Liver (tissue), 8 donors: ENCODE measurements at regions not wholly inside any gene's neighbourhood (a gene's known extent, or its start where the extent isn't known, plus 50 kb on each side); places are given as distances from the start of the nearest gene placed in this dataset.

ENCODE experiments used
- DNase-seq: peaks from one replicate; pipeline ENCODE4 v3.0.0-alpha.2; 2017; ENCODE audit warnings: low spot score
- H3K27ac ChIP-seq, 2 donors: one replicate each; pipeline ENCODE4 v1.7.0; 2013; ENCODE audit warnings: inconsistent platforms in 2 of 2, low read length in 2 of 2, control low read depth in 1 of 2, low read depth in 1 of 2, mild to moderate bottlenecking in 1 of 2
- H3K27me3 ChIP-seq, 4 donors: one replicate each; pipeline versions ENCODE4 v1.6.1 to v1.7.0; 2013; ENCODE audit warnings: low read length in 3 of 4, inconsistent platforms in 1 of 4, mild to moderate bottlenecking in 1 of 4, moderate library complexity in 1 of 4; ENCODE audit not compliant: control insufficient read depth in 4 of 4, insufficient read depth in 4 of 4
- H3K36me3 ChIP-seq, 4 donors: one replicate each; pipeline versions ENCODE4 v1.6.1 to v1.7.0; 2013; ENCODE audit warnings: low read length in 3 of 4, mild to moderate bottlenecking in 3 of 4, low read depth in 1 of 4, moderate library complexity in 1 of 4; ENCODE audit not compliant: control insufficient read depth in 4 of 4, insufficient read depth in 3 of 4
- H3K4me1 ChIP-seq, 4 donors: one replicate each; pipeline versions ENCODE4 v1.6.1 to v1.7.0; 2013; ENCODE audit warnings: low read length in 3 of 4, mild to moderate bottlenecking in 3 of 4, moderate library complexity in 1 of 4; ENCODE audit not compliant: control insufficient read depth in 4 of 4, insufficient read depth in 4 of 4
- H3K4me3 ChIP-seq, 3 donors: one replicate each; pipeline versions ENCODE4 v1.6.1 to v1.7.0; 2013; ENCODE audit warnings: low read length in 3 of 3, control low read depth in 1 of 3, low read depth in 1 of 3, mild to moderate bottlenecking in 1 of 3
- H3K9ac ChIP-seq, 2 donors: one replicate each; pipeline ENCODE4 v1.7.0; 2013; ENCODE audit warnings: low read length in 2 of 2, mild to moderate bottlenecking in 2 of 2, moderate library complexity in 2 of 2, control low read depth in 1 of 2, low read depth in 1 of 2
- H3K9me3 ChIP-seq, 4 donors: one replicate each; pipeline versions ENCODE4 v1.6.1 to v1.7.0; 2013; ENCODE audit warnings: low read length in 3 of 4; ENCODE audit not compliant: control insufficient read depth in 4 of 4
- CTCF ChIP-seq: fragments of 150-350 bp; IDR thresholded peaks from 2 replicates; pipeline ENCODE4 v1.5.1; 2017; ENCODE audit warnings: improper control_type of control experiment, low read depth, low read length; ENCODE audit not compliant: missing input control
- EGR1 ChIP-seq, 2 donors: IDR thresholded peaks; 2 replicates each; pipeline ENCODE4 v1.6.1; 2016 to 2018; ENCODE audit warnings: antibody characterized with exemption in 2 of 2, low read depth in 2 of 2
- FOXA2 ChIP-seq: IDR thresholded peaks from 2 replicates; pipeline ENCODE4 v1.6.1; 2016; ENCODE audit warnings: antibody characterized with exemption
- GABPA ChIP-seq, 2 donors: IDR thresholded peaks in 1 of 2; conservative IDR thresholded peaks in 1 of 2; 2 replicates each; pipeline ENCODE4 v1.6.1; 2016; ENCODE audit warnings: antibody characterized with exemption in 2 of 2, mild to moderate bottlenecking in 1 of 2, moderate library complexity in 1 of 2
- HNF4A ChIP-seq, 2 donors: conservative IDR thresholded peaks; 2 replicates each; pipeline ENCODE4 v1.6.1; 2016; ENCODE audit warnings: antibody characterized with exemption in 2 of 2, mild to moderate bottlenecking in 2 of 2
- HNF4G ChIP-seq: IDR thresholded peaks from 2 replicates; pipeline ENCODE4 v1.6.1; 2016; ENCODE audit warnings: antibody characterized with exemption
- JUND ChIP-seq, 2 donors: IDR thresholded peaks; 2 replicates each; pipeline ENCODE4 v1.6.1; 2016; ENCODE audit warnings: antibody characterized with exemption in 2 of 2
- NR2F2 ChIP-seq: IDR thresholded peaks from 2 replicates; pipeline ENCODE4 v1.6.1; 2016; ENCODE audit warnings: antibody characterized with exemption
- REST ChIP-seq: IDR thresholded peaks from 2 replicates; pipeline ENCODE4 v1.6.1; 2016; ENCODE audit warnings: antibody characterized with exemption, mild to moderate bottlenecking
- RXRA ChIP-seq, 2 donors: IDR thresholded peaks; 2 replicates each; pipeline ENCODE4 v1.6.1; 2017 to 2018; ENCODE audit warnings: antibody characterized with exemption in 2 of 2, mild to moderate bottlenecking in 1 of 2
- SP1 ChIP-seq: IDR thresholded peaks from 2 replicates; pipeline ENCODE4 v1.6.1; 2018; ENCODE audit warnings: antibody characterized with exemption, mild to moderate bottlenecking
- TAF1 ChIP-seq: conservative IDR thresholded peaks from 2 replicates; pipeline ENCODE4 v1.6.1; 2016; ENCODE audit warnings: antibody characterized with exemption, mild to moderate bottlenecking
- YY1 ChIP-seq: IDR thresholded peaks from 2 replicates; pipeline ENCODE4 v1.6.1; 2016; ENCODE audit warnings: antibody characterized with exemption, mild to moderate bottlenecking
- WGBS: extraction: QIAGEN DNeasy Blood & Tissue Kit; methylation state at CpG from one replicate; pipeline ENCODE4 v1.1.7; 2013; 5-methylcytosine and 5-hydroxymethylcytosine counted together
- donor health status: healthy.
- donor health status: healthy.
- donor health status: healthy.
- donor health status: healthy.
- donor health status: healthy.

- no peaks in the 10 kb centered on the region for H3K36me3 ChIP-seq
- 75% methylated on average over 2 of the region's 2 CpGs for WGBS
- no peak overlapping the region for H3K4me3 ChIP-seq
- no peaks in the 10 kb centered on the region for H3K9me3 ChIP-seq
- no peaks in the 10 kb centered on the region for H3K27me3 ChIP-seq
- no peak for TF ChIP-seq TAF1
- no peak for TF ChIP-seq REST
- no peak for TF ChIP-seq HNF4A (conservative IDR thresholded peaks at IDR 0.05)
- TF ChIP-seq SP1, result no peak
- no peak for TF ChIP-seq CTCF
- no peak for TF ChIP-seq FOXA2
- no peak for TF ChIP-seq JUND (IDR thresholded peaks at IDR 0.05)
- TF ChIP-seq EGR1 (IDR thresholded peaks at IDR 0.05; ENCODE audit: low read depth in 2 of 2), result no peak
- no peak for TF ChIP-seq NR2F2
- no peak for TF ChIP-seq HNF4G
- DNase-seq, result no peak
- no peak overlapping the region for H3K9ac ChIP-seq
- H3K4me1 ChIP-seq, result no peaks in the 10 kb centered on the region
- H3K27ac ChIP-seq, result no peak overlapping the region
These were observed 85.7 kb upstream of the SOX4 start for GRCh38 chr6:21507811-21508210.

DNA sequence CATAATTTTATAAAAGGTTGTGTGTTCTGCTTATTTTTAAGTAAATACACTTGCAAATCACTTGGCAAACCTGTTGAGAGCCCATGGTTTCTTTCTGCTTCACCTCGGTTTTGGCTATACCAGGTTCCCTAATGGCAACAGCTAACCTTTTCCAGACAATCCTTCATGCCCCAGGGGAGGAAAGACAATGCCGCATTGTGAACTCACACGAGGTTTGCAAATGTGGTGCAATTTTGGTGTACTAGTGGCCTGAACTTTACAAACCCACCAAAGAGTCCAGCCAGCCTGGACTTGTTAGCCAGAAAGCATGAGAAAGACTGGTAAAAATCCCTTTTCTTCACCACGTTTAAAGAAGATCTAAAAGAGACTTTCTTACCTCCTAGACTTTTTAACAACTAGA, 84.8 kb upstream of the SOX4 start:
- no peaks in the 10 kb centered on the region for H3K4me1 ChIP-seq
- H3K36me3 ChIP-seq, result no peaks in the 10 kb centered on the region
- no peak for TF ChIP-seq REST
- no peak for TF ChIP-seq HNF4A (conservative IDR thresholded peaks at IDR 0.05)
- TF ChIP-seq CTCF, result no peak
- no peak for TF ChIP-seq RXRA (IDR thresholded peaks at IDR 0.05)
- TF ChIP-seq YY1, result no peak
- TF ChIP-seq FOXA2, result no peak
- no peak for TF ChIP-seq EGR1 (IDR thresholded peaks at IDR 0.05; ENCODE audit: low read depth in 2 of 2)
- no peak for TF ChIP-seq GABPA (IDR thresholded peaks at IDR 0.05 in 1 of 2, conservative IDR thresholded peaks at IDR 0.05 in 1 of 2)
- WGBS, result 85% methylated on average over 4 of the region's 4 CpGs
- no peaks in the 10 kb centered on the region for H3K27me3 ChIP-seq
- no peaks in the 10 kb centered on the region for H3K9me3 ChIP-seq
- H3K27ac ChIP-seq, result no peak overlapping the region
- no peak for DNase-seq
- no peak overlapping the region for H3K9ac ChIP-seq
- H3K4me3 ChIP-seq, result no peak overlapping the region
